Occipital lobe (tissue), 1 donor: ENCODE measurements at regions not wholly inside any gene's neighbourhood (a gene's known extent, or its start where the extent isn't known, plus 50 kb on each side); places are given as distances from the start of the nearest gene placed in this dataset.

Experiments
- DNase-seq: peaks from one replicate; lab custom pipeline; 2025; lab: John Stamatoyannopoulos, UW

DNA sequence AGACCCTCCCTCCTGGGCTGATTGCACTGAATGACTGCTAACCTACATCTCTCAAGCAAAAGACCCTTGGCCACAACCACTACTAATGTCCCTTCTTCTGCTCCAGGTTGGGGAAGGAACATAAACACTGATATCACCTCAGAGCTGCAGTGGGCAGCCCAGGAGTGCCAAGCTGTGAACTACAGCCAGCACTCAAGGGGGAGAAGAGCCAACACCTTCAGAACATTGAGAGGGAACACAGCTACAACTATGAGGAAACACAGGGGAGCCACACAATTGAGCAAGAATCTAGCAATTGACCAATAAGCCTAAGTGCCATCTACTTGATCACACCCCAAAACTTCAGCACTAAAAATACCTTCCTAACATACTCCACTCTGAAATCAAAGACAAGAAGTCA, 222.8 kb downstream of the SPATA18 start:
- no peak for DNase-seq

- no peak for DNase-seq
These were observed 237.2 kb downstream of the SPATA18 start for GRCh38 chr4:52288212-52288855.

GRCh38 chr4:52290466-52290865, 239.4 kb downstream of the SPATA18 start:
- no peak for DNase-seq

- no peak for DNase-seq
These were observed 241.1 kb downstream of the SPATA18 start for GRCh38 chr4:52292245-52292644.

GRCh38 chr4:52296341-52296740, 245.2 kb downstream of the SPATA18 start:
- DNase-seq, result no peak

GRCh38 chr4:52298444-52298843, 247.3 kb downstream of the SPATA18 start:
- DNase-seq, result no peak

DNA sequence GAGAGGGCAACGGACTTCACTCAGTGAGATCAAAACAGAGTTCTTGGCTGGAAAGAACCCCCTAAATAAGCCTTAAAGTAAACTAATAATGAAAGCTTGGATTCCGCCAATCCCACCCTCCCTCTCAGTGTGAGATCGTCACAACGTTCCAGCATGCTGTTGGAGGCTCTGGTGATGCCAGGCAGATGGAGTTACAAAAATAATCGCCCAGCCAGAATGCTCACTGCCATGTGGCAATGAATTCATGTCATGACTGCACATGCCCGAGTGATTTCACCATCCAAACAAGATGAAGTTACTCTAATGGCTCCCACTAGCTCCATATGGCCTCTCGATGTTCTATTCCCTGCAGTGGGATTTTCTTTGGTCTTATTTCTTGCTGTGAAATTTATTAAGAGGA, 248.0 kb downstream of the SPATA18 start:
- no peak for DNase-seq

- no peak for DNase-seq
These were observed 260.5 kb downstream of the SPATA18 start for GRCh38 chr4:52311464-52312125.

GRCh38 chr4:52312722-52313121, 261.6 kb downstream of the SPATA18 start:
- no peak for DNase-seq

- no peak for DNase-seq
These were observed 266.3 kb downstream of the SPATA18 start for GRCh38 chr4:52317361-52317879.

- no peak for DNase-seq
These were observed 266.9 kb downstream of the SPATA18 start for GRCh38 chr4:52317981-52318380.

- DNase-seq, result no peak
These were observed 278.8 kb downstream of the SPATA18 start for GRCh38 chr4:52329894-52330293.

DNA sequence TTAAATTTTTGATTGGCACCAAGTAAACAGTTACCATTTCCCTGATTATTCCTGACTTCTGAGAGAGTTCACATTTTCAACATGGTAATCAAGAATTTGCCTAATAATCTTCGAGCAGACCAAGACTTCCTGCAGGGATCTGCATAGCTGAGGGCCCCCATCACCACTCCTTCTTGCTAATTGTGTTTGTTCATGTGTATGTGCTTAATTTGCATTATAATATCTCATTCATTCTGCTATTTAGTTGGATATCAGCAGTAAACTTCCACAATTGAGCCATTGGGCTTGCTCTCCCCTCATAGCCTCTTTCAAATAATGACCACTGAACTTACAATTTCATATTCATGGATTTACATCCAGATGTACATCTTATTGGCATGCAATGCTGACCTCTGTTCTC, 292.5 kb downstream of the SPATA18 start:
- DNase-seq, result no peak

GRCh38 chr4:52350926-52351325, 299.8 kb downstream of the SPATA18 start:
- DNase-seq, result no peak

DNA sequence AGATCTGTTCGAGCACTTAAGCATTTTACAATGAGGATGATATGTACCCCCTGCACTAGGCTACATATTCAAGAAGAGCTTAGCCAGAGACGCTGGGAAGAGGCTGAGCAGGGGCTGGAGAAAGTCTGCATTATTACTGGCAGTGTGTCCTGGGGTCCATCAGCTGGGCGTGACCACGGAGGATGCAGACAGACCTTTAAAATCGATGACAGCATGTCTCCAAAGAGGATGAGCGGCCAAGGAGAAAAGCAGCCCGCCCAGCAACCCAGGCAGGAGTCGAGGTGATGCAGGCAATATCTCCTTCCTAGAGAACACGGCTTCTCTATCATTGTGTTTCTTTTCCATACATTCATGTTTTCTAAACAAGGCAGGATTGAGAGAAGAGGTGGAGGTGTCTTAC, 300.7 kb downstream of the USP46 start:
- no peak for DNase-seq

DNA sequence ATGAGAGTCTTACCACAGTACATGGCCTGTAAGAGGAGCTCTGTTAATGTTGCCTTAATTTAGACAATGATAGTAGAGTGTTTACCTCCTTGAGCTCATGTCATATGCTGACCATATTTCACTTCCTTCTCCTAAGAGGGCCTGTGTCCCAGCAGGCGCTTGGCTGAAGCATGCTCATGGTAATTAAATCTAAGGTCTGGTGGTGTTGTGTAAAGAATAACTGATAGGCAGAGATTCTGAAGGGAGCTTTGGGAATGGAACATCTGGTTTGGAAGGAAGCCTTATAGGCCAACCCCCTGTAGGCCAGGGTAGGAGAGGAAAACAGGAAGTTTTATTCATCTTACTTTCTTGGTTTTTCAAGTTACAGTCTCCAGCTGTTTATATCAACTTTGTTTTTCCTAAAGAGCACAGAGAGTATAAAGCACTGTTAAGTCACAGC, 300.2 kb downstream of the USP46 start:
- DNase-seq, result no peak

DNA sequence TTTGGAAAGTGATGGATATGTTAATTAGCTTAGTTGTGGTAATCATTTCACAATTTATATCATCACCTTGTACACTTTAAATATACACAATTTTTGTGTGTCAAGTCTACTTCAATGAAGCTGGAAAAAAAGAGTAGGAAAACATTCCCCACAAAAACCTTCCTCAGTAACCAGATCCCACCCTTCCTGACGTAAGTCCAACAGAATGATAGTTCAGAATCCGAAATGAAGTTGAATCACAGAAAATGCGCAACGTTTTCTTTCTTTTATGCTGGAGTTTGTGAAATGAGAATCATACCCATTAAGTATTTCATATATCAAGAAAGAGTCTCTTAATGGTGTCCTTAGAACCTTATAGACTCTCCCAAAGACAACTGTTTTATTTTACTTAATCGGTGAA, 292.9 kb downstream of the USP46 start:
- DNase-seq, result no peak

DNA sequence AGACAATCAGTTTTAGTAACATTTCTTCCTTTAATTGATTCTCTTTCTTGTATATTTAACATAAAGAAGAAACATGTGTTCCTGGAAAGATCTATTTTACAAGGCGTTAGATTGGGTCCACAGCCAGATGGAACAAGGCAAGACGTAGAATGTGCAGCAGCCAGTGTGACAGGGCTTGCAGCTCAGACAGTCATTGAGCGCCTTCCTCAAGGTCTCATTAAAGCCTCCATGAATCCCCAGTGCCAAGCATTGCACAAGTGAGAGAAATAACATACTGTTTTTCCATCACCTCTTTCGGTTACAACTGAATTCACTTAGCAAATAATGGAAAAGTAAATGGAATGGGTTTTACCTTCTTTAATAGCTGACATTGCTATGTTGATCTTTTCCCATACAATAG, 292.5 kb downstream of the USP46 start:
- no peak for DNase-seq

DNA sequence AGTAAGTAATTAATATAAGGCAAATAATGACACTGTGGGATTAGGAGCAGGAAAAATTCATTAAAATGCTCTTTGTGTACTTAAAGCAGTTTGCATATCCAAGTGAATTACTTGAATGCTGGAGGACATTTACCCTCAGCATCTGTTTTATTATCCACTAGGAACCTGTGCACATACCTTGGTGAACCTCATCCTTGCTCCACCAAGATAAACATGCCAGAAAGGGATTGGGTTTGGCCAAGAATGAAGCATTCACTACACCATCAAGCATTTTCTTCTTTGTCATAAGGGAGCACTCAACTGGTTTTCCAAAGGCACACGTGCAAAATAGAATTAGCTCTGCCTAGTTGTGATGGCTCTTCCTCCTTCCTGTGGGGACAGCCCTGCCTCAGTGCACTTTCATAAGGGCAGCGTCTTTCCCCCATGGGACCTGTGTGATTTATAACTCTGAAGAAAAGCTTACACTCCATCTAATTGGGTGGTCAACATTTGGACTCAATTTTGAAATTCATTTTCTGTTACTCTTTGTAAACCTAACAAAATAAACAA, 291.7 kb downstream of the USP46 start:
- DNase-seq, result no peak

GRCh38 chr4:52368895-52369294, 290.2 kb downstream of the USP46 start:
- no peak for DNase-seq

GRCh38 chr4:52369649-52370048, 289.5 kb downstream of the USP46 start:
- no peak for DNase-seq

- DNase-seq, result no peak
These were observed 288.5 kb downstream of the USP46 start for GRCh38 chr4:52370576-52370975.

DNA sequence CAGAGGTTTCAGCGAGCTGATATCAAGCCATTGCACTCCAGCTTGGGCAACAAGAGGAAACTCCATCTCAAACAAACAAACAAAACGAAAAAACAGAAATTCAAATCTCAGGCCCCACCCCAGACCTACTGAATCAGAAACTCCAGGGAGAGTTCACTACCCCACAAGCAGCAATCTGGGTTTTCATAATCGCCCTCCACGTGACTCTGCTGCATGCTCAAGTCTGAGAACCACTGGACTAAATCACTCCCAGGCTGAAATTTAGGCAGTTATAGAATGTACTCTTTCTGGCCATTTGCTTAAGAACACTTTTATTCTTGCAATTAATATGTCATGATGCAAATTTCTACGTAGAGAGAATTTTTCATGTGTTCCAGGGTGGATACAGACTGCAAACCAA, 287.3 kb downstream of the USP46 start:
- no peak for DNase-seq
